CD8-positive, alpha-beta memory T cell (primary cell): ENCODE measurements at regions not wholly inside any gene's neighbourhood (a gene's known extent, or its start where the extent isn't known, plus 50 kb on each side); places are given as distances from the start of the nearest gene placed in this dataset.
"Not testable (repeated sequence)": the region's sequence is repeated elsewhere in the genome, so short reads cannot be mapped to it uniquely, and the experiment has no call there.

Source experiments
- CTCF ChIA-PET: fragments of 350-600 bp; sonication (Branson Sonifier 250); formaldehyde crosslinking; loops from one replicate; lab custom pipeline; 2021; ENCODE audit warnings: antibody characterized with exemption; lab: Charles Lee
- POLR2A ChIA-PET: fragments of 350-600 bp; sonication (Branson Sonifier 250); formaldehyde crosslinking; loops from one replicate; lab custom pipeline; 2021; ENCODE audit warnings: antibody characterized with exemption; lab: Charles Lee
- DNase-seq, 5 donors: peaks; one replicate each; pipeline versions ENCODE4 v3.0.0 to v3.0.0-alpha.2; 2020 to 2022; ENCODE audit warnings: mixed read lengths in 1 of 5
- H3K27ac ChIP-seq: one replicate; pipeline ENCODE4 v1.7.0; 2013; ENCODE audit warnings: low read depth, mild to moderate bottlenecking, low read length, moderate library complexity
- H3K27me3 ChIP-seq: 2 replicates; pipeline ENCODE4 v1.7.0; 2013; ENCODE audit warnings: low read length, mild to moderate bottlenecking; ENCODE audit not compliant: insufficient read depth, poor library complexity, severe bottlenecking
- H3K36me3 ChIP-seq: 2 replicates; pipeline ENCODE4 v1.7.0; 2013; ENCODE audit warnings: mild to moderate bottlenecking, low read length, moderate library complexity; ENCODE audit not compliant: insufficient read depth
- H3K4me1 ChIP-seq: 2 replicates; pipeline ENCODE4 v1.7.0; 2013; ENCODE audit warnings: mild to moderate bottlenecking, low read length, moderate library complexity; ENCODE audit not compliant: insufficient read depth
- H3K4me3 ChIP-seq: 2 replicates; pipeline ENCODE4 v1.7.0; 2013; ENCODE audit warnings: mild to moderate bottlenecking, low read length
- H3K9me3 ChIP-seq: 2 replicates; pipeline ENCODE4 v1.7.0; 2013; ENCODE audit warnings: mild to moderate bottlenecking, low read length
- H3K27ac Mint-ChIP-seq, 8 donors: one replicate each; pipeline ENCODE4 v1.8.0; 2020 to 2021; ENCODE audit warnings: mixed read lengths in 8 of 8, mild to moderate bottlenecking in 6 of 8, inconsistent platforms in 3 of 8, moderate library complexity in 3 of 8
- H3K27me3 Mint-ChIP-seq, 2 donors: one replicate each; pipeline ENCODE4 v1.8.0; 2020 to 2021; ENCODE audit warnings: mixed read lengths in 2 of 2, mild to moderate bottlenecking in 1 of 2, moderate library complexity in 1 of 2
- H3K36me3 Mint-ChIP-seq, 3 donors: one replicate each; pipeline ENCODE4 v1.8.0; 2020 to 2021; ENCODE audit warnings: mixed read lengths in 3 of 3, inconsistent platforms in 1 of 3, mild to moderate bottlenecking in 1 of 3
- H3K4me1 Mint-ChIP-seq, 3 donors: one replicate each; pipeline ENCODE4 v1.8.0; 2020 to 2021; ENCODE audit warnings: mixed read lengths in 3 of 3, inconsistent platforms in 1 of 3, mild to moderate bottlenecking in 1 of 3
- H3K4me3 Mint-ChIP-seq, 7 donors: one replicate each; pipeline ENCODE4 v1.8.0; 2020 to 2021; ENCODE audit warnings: mixed read lengths in 7 of 7, mild to moderate bottlenecking in 6 of 7, moderate library complexity in 4 of 7, inconsistent platforms in 2 of 7
- H3K9me3 Mint-ChIP-seq, 5 donors: one replicate each; pipeline ENCODE4 v1.8.0; 2020 to 2022; ENCODE audit warnings: mixed read lengths in 5 of 5, mild to moderate bottlenecking in 3 of 5, moderate library complexity in 2 of 5, inconsistent platforms in 1 of 5

DNA sequence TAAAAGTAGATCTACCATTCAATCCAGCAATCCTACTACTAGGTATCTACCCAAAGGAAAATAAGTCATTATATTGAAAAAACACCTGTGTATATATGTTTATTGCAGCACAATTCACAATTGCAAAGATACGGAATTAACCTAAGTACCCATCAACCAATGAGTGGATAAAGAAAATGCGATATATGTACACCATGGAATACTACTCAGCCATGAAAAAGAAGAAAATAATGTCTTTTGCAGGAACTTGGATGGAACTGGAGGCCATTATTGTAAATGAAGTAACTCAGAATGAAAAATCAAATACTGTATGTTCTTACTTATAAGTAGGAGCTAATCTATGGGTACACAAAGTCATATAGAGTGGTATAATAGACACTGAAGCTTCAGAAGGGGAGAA is 63.4 kb upstream of the PITX1 start:
- Histone ChIP-seq H3K9me3 (no peaks in the 10 kb centered on the region), H3K27ac (no peak overlapping the region), H3K36me3 (no peaks in the 10 kb centered on the region), H3K27me3 (no peaks in the 10 kb centered on the region), H3K4me3 (no peak overlapping the region), H3K4me1 (no peaks in the 10 kb centered on the region)
- Mint-ChIP-seq H3K4me1 (no peaks in the 10 kb centered on the region), H3K4me3 (no peak overlapping the region), H3K27ac (no peak overlapping the region), H3K9me3 (no peaks in the 10 kb centered on the region), H3K36me3 (no peaks in the 10 kb centered on the region), H3K27me3 (peaks cover 4 to 22% of the 10 kb centered on the region in 2 donors)
- ChIA-PET POLR2A (no interaction called here), CTCF (no interaction called here)
- no peak for DNase-seq

DNA sequence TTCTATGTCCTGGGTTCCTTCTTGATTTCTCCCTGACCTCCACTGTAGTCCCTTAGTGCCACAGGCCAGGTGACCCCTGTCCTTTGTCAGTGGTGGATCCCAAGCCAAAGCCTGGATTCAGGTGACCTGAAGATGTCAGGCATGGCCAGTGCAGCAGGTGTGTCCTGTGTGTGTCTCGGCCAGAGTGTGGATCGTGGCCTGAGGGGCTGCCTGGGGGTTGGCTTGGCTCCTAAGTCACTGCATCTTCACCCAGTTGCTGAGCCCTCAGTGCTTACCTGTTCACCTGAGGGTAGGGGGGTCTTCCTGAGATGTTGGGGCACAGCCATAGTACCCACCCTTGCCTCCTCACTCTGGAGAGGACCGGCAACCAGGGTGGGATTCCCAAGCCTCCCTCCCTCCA is 61.8 kb upstream of the PITX1 start:
- Histone ChIP-seq H3K27me3 (no peaks in the 10 kb centered on the region), H3K4me1 (no peaks in the 10 kb centered on the region), H3K36me3 (no peaks in the 10 kb centered on the region), H3K4me3 (no peak overlapping the region), H3K9me3 (no peaks in the 10 kb centered on the region), H3K27ac (no peak overlapping the region)
- Mint-ChIP-seq H3K27me3 (peaks cover 4 to 22% of the 10 kb centered on the region in 2 donors), H3K4me1 (no peaks in the 10 kb centered on the region), H3K9me3 (no peaks in the 10 kb centered on the region), H3K4me3 (no peak overlapping the region), H3K36me3 (no peaks in the 10 kb centered on the region), H3K27ac (no peak overlapping the region)
- ChIA-PET POLR2A (no interaction called here), CTCF (no interaction called here)
- no peak for DNase-seq

- Mint-ChIP-seq H3K9me3 (no peaks in the 10 kb centered on the region), H3K27me3 (peaks cover 4 to 22% of the 10 kb centered on the region in 2 donors), H3K4me1 (no peaks in the 10 kb centered on the region), H3K36me3 (no peaks in the 10 kb centered on the region), H3K27ac (no peak overlapping the region), H3K4me3 (no peak overlapping the region)
- ChIA-PET CTCF (no interaction called here), POLR2A (no interaction called here)
- DNase-seq: no peak
- H3K36me3 ChIP-seq: no peaks in the 10 kb centered on the region
- H3K4me1 ChIP-seq: no peaks in the 10 kb centered on the region
- no peak overlapping the region for H3K27ac ChIP-seq
- no peaks in the 10 kb centered on the region for H3K27me3 ChIP-seq
- H3K4me3 ChIP-seq: no peak overlapping the region
- no peaks in the 10 kb centered on the region for H3K9me3 ChIP-seq
Measured at GRCh38 chr5:135095052-135095715, 61.2 kb upstream of the PITX1 start.

- H3K36me3 ChIP-seq: no peaks in the 10 kb centered on the region
- H3K36me3 Mint-ChIP-seq: no peaks in the 10 kb centered on the region
- H3K27me3 Mint-ChIP-seq: peaks cover 6 to 22% of the 10 kb centered on the region in 2 donors
- no peaks in the 10 kb centered on the region for H3K9me3 ChIP-seq
- no peaks in the 10 kb centered on the region for H3K27me3 ChIP-seq
- DNase-seq: no peak
- H3K9me3 Mint-ChIP-seq: no peaks in the 10 kb centered on the region
- no peaks in the 10 kb centered on the region for H3K4me1 ChIP-seq
- ChIA-PET CTCF (interaction anchor here (0.6 kb wide), 1 partner anchor 16 kb away, joined by 3 read pairs; no protein-coding TSS in a partner anchor), POLR2A (no interaction called here)
- no peak overlapping the region for H3K4me3 Mint-ChIP-seq
- no peaks in the 10 kb centered on the region for H3K4me1 Mint-ChIP-seq
- no peak overlapping the region for H3K27ac Mint-ChIP-seq
- H3K27ac ChIP-seq: no peak overlapping the region
- H3K4me3 ChIP-seq: no peak overlapping the region
Measured at GRCh38 chr5:135094339-135095051, 60.5 kb upstream of the PITX1 start.

DNA sequence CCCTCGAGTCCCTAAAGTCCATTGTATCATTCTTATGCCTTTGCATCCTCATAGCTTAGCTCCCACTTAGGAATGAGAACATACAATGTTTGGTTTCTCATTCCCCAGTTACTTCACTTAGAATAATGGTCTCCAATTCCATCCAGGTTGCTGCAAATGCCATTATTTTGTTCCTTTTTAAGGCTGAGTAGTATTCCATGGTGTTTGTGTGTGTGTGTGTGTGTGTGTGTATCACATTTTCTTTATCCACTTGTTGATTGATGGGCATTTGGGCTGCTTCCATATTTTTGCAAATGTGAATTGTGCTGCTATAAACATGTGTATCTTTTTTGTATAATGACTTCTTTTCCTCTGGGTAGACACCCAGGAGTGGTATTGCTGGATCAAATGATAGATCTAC is 59.5 kb upstream of the PITX1 start:
- H3K4me1 Mint-ChIP-seq, H3K4me3 Mint-ChIP-seq, CTCF ChIA-PET, H3K27ac ChIP-seq, H3K36me3 Mint-ChIP-seq, H3K4me3 ChIP-seq, H3K9me3 ChIP-seq, H3K9me3 Mint-ChIP-seq, POLR2A ChIA-PET, H3K4me1 ChIP-seq, DNase-seq, H3K36me3 ChIP-seq, H3K27ac Mint-ChIP-seq, H3K27me3 ChIP-seq: not testable (repeated sequence)
- peaks cover 10 to 28% of the 10 kb centered on the region in 2 donors for H3K27me3 Mint-ChIP-seq

GRCh38 chr5:135092476-135092875 is 58.4 kb upstream of the PITX1 start:
- POLR2A ChIA-PET: no interaction called here
- Mint-ChIP-seq H3K27ac (no peak overlapping the region), H3K9me3 (no peaks in the 10 kb centered on the region), H3K4me1 (no peaks in the 10 kb centered on the region), H3K4me3 (no peak overlapping the region), H3K27me3 (peaks cover 10 to 32% of the 10 kb centered on the region in 2 donors), H3K36me3 (no peaks in the 10 kb centered on the region)
- no peaks in the 10 kb centered on the region for H3K4me1 ChIP-seq
- H3K9me3 ChIP-seq: no peaks in the 10 kb centered on the region
- no peak overlapping the region for H3K27ac ChIP-seq
- DNase-seq: no peak
- CTCF ChIA-PET: no interaction called here
- no peak overlapping the region for H3K4me3 ChIP-seq
- no peaks in the 10 kb centered on the region for H3K27me3 ChIP-seq
- no peaks in the 10 kb centered on the region for H3K36me3 ChIP-seq

GRCh38 chr5:135091286-135091685 is 57.3 kb upstream of the PITX1 start:
- H3K36me3 Mint-ChIP-seq: no peaks in the 10 kb centered on the region
- peaks cover 11 to 30% of the 10 kb centered on the region in 2 donors for H3K27me3 Mint-ChIP-seq
- no peak overlapping the region for H3K27ac Mint-ChIP-seq
- no peaks in the 10 kb centered on the region for H3K4me1 Mint-ChIP-seq
- no peak overlapping the region for H3K4me3 Mint-ChIP-seq
- Histone ChIP-seq H3K36me3 (no peaks in the 10 kb centered on the region), H3K27ac (no peak overlapping the region), H3K4me1 (no peaks in the 10 kb centered on the region), H3K9me3 (no peaks in the 10 kb centered on the region), H3K4me3 (no peak overlapping the region), H3K27me3 (no peaks in the 10 kb centered on the region)
- POLR2A ChIA-PET: no interaction called here
- CTCF ChIA-PET: no interaction called here
- H3K9me3 Mint-ChIP-seq: no peaks in the 10 kb centered on the region
- DNase-seq: no peak

GRCh38 chr5:135089912-135090311 is 55.9 kb upstream of the PITX1 start:
- H3K27me3 ChIP-seq: no peaks in the 10 kb centered on the region
- H3K4me1 ChIP-seq: no peaks in the 10 kb centered on the region
- Mint-ChIP-seq H3K36me3 (no peaks in the 10 kb centered on the region), H3K27ac (no peak overlapping the region), H3K27me3 (peaks cover 12 to 26% of the 10 kb centered on the region in 2 donors), H3K4me3 (no peak overlapping the region), H3K4me1 (no peaks in the 10 kb centered on the region), H3K9me3 (no peaks in the 10 kb centered on the region)
- POLR2A ChIA-PET: no interaction called here
- H3K9me3 ChIP-seq: no peaks in the 10 kb centered on the region
- no peak overlapping the region for H3K4me3 ChIP-seq
- CTCF ChIA-PET: no interaction called here
- H3K27ac ChIP-seq: no peak overlapping the region
- no peak for DNase-seq
- H3K36me3 ChIP-seq: no peaks in the 10 kb centered on the region
